ENCODE measurements at regions not wholly inside any gene's neighbourhood (a gene's known extent, or its start where the extent isn't known, plus 50 kb on each side); places are given as distances from the start of the nearest gene placed in this dataset.

GRCh38 chr2:13651684-13652131 is 935.0 kb downstream of the TRIB2 start:
- DNase-seq (ENCODE audit: low read depth, low spot score) (peak; percentile 49), ATAC-seq (peak; percentile 88), FAIRE-seq (peak; percentile 38)
- H3K27ac ChIP-seq (ENCODE audit: control insufficient read depth, insufficient read depth) = no peak overlapping the region
- no TSS peak for BruUV-seq (replicated peaks)
- H3K4me2 ChIP-seq (ENCODE audit: control insufficient read depth, insufficient read depth) = no peak overlapping the region
- no peaks in the 10 kb centered on the region for H3K27me3 ChIP-seq (replicated peaks in 1 of 2; ENCODE audit: control insufficient read depth in 2 of 2, insufficient read depth in 2 of 2, low read length in 1 of 2)
- no peak overlapping the region for H3K9ac ChIP-seq (ENCODE audit: control insufficient read depth, insufficient read depth, low read length)
- no peaks in the 10 kb centered on the region for H4K20me1 ChIP-seq (ENCODE audit: control insufficient read depth, insufficient read depth)
- no peaks in the 10 kb centered on the region for H3K36me3 ChIP-seq (ENCODE audit: control insufficient read depth in 2 of 2, insufficient read depth in 2 of 2, low read length in 1 of 2)
- H3K4me1 ChIP-seq (ENCODE audit: control insufficient read depth, insufficient read depth, low read length) = peaks cover 5% of the 10 kb centered on the region; the same call in 1 of the 2 replicates
- H2AFZ ChIP-seq (ENCODE audit: control insufficient read depth, low read depth, low read length) = no peak overlapping the region
- RAD21 ChIA-PET (ENCODE audit: unreplicated experiment) = no interaction called here
- SMC1A ChIA-PET (ENCODE audit: uncharacterized antibody, unreplicated experiment) = interaction anchor here (0.7 to 1.3 kb wide), 9 partner anchors 11 to 143 kb away, joined by 3 to 5 read pairs (median 3); no protein-coding TSS in a partner anchor
- no peak overlapping the region for H3K4me3 ChIP-seq
- H3K9me3 ChIP-seq (replicated peaks; ENCODE audit: control insufficient read depth, insufficient read depth, low read length) = peaks cover 16% of the 10 kb centered on the region
- intact Hi-C loops (cut with micrococcal nuclease; ENCODE audit: unreplicated experiment) = no loop called here
- in situ Hi-C loops (cut with MboI) = no loop called here
- no peaks in the 10 kb centered on the region for H3K79me2 ChIP-seq (ENCODE audit: control insufficient read depth, insufficient read depth, low read length)
- POLR2A ChIA-PET = no interaction called here
- CTCF ChIA-PET = interaction anchor here (0.8 kb wide), 1 partner anchor 11 kb away, joined by 3 read pairs; no protein-coding TSS in a partner anchor
- TF ChIP-seq IKZF2 (IDR thresholded peaks at IDR 0.05) (peak; percentile 67 to 74; a peak in 3 of 4 replicates), CTCF (IDR thresholded peaks at IDR 0.05 in 2 of 3, conservative IDR thresholded peaks at IDR 0.05 in 1 of 3; ENCODE audit: control insufficient read depth in 2 of 3, extremely low read depth in 1 of 3, insufficient read depth in 1 of 3, low read depth in 3 of 3, low read length in 3 of 3) (no peak), NBN (IDR thresholded peaks at IDR 0.05) (0 out of 2 replicates have a peak, but pooled peaks have one; percentile 29), MTA2 (IDR thresholded peaks at IDR 0.05; ENCODE audit: low read depth) (peak; percentile 84), ZNF217 (IDR thresholded peaks at IDR 0.05) (0 out of 2 replicates have a peak, but pooled peaks have one; percentile 56), SKIL (IDR thresholded peaks at IDR 0.05; ENCODE audit: low read depth, poor library complexity, severe bottlenecking) (peak; percentile 88), E2F4 (IDR thresholded peaks at IDR 0.05; ENCODE audit: low read depth, low read length) (no peak), PAX5 (IDR thresholded peaks at IDR 0.05; ENCODE audit: borderline replicate concordance, low read depth, low read length) (no peak), ATF2 (IDR thresholded peaks at IDR 0.05; ENCODE audit: low read length) (peak; percentile 31; the same call in 1 of the 2 replicates), CBFB (IDR thresholded peaks at IDR 0.05; ENCODE audit: low read depth) (no peak), BACH1 (IDR thresholded peaks at IDR 0.05; ENCODE audit: borderline replicate concordance) (no peak), RUNX3 (IDR thresholded peaks at IDR 0.05; ENCODE audit: low read length) (peak; percentile 9; the same call in 1 of the 2 replicates), RELB (IDR thresholded peaks at IDR 0.05; ENCODE audit: low read depth) (peak; percentile 39; the same call in 1 of the 2 replicates), SREBF1 (IDR thresholded peaks at IDR 0.05; ENCODE audit: low read length) (no peak)
